HL-60 (cell line): ENCODE measurements at regions not wholly inside any gene's neighbourhood (a gene's known extent, or its start where the extent isn't known, plus 50 kb on each side); places are given as distances from the start of the nearest gene placed in this dataset.

ENCODE experiments used
- POLR2AphosphoS5 ChIP-seq: IDR thresholded peaks from 2 replicates; pipeline ENCODE4 v1.6.1; 2012; ENCODE audit warnings: low read depth
- REST ChIP-seq: IDR thresholded peaks from 2 replicates; pipeline ENCODE4 v1.6.1; 2012; ENCODE audit warnings: low read depth; ENCODE audit not compliant: insufficient replicate concordance
- SPI1 ChIP-seq: IDR thresholded peaks from 2 replicates; pipeline ENCODE4 v1.6.1; 2012; ENCODE audit warnings: low read depth, mild to moderate bottlenecking, borderline replicate concordance
- TF ChIP-seq, protein P1 (sequence below): IDR thresholded peaks from one replicate; pipeline ENCODE4 v1.5.1; 2011; ENCODE audit warnings: low read length, control low read depth, inconsistent platforms; ENCODE audit not compliant: insufficient read depth

- TF ChIP-seq, protein P1, sequence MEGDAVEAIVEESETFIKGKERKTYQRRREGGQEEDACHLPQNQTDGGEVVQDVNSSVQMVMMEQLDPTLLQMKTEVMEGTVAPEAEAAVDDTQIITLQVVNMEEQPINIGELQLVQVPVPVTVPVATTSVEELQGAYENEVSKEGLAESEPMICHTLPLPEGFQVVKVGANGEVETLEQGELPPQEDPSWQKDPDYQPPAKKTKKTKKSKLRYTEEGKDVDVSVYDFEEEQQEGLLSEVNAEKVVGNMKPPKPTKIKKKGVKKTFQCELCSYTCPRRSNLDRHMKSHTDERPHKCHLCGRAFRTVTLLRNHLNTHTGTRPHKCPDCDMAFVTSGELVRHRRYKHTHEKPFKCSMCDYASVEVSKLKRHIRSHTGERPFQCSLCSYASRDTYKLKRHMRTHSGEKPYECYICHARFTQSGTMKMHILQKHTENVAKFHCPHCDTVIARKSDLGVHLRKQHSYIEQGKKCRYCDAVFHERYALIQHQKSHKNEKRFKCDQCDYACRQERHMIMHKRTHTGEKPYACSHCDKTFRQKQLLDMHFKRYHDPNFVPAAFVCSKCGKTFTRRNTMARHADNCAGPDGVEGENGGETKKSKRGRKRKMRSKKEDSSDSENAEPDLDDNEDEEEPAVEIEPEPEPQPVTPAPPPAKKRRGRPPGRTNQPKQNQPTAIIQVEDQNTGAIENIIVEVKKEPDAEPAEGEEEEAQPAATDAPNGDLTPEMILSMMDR = no peak
- no peak for TF ChIP-seq REST
- no peak for TF ChIP-seq POLR2AphosphoS5
- TF ChIP-seq SPI1 = no peak
These were observed 51.8 kb upstream of the DUX4 start for GRCh38 chr4:190121759-190122158.
